ENCODE measurements at regions not wholly inside any gene's neighbourhood (a gene's known extent, or its start where the extent isn't known, plus 50 kb on each side); places are given as distances from the start of the nearest gene placed in this dataset.
A peak's percentile ranks its signal among the peaks of the same experiment; 100 is the strongest.

DNA sequence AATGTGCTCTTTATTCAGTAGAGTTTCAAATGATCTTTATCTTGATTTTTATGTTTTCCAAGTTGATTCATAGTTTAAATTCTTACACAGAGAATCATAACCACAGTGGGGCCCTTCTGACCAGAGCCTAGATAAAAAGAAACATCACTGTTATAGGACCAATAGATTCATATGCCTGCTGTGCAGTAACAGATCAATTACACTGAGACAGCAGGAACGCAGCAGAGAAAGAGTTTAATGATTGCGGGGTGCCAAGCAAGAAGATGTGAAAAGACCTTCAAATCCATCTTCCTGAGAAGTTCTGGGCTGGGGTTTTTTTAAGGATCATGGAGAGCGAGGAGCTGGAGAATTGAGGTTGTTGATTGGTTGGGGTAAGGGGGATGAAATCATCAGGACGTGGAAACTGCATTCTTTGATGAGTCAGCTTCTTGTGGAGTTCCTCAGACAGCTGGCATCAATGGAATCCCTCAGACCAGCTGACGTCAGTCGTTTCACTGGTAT is 346.6 kb downstream of the TBC1D4 start:
- H3K9me3 ChIP-seq, result no peaks in the 10 kb centered on the region
- H3K4me3 ChIP-seq, result no peak overlapping the region
- no peaks in the 10 kb centered on the region for H3K36me3 ChIP-seq (replicated peaks)
- H3K4me1 ChIP-seq, result no peaks in the 10 kb centered on the region
- no peaks in the 10 kb centered on the region for H3K27me3 ChIP-seq (ENCODE audit: low read depth)
- in situ Hi-C loops (cut with MboI; ENCODE audit: low sequenced_read_pairs), result no loop called here
- DNase-seq (ENCODE audit: low spot score in 2 of 2), result no peak

GRCh38 chr13:75132701-75133695 is 349.0 kb downstream of the TBC1D4 start:
- H3K4me3 ChIP-seq, result no peak overlapping the region
- H3K27me3 ChIP-seq (ENCODE audit: low read depth), result no peaks in the 10 kb centered on the region
- no peaks in the 10 kb centered on the region for H3K9me3 ChIP-seq
- in situ Hi-C loops (cut with MboI; ENCODE audit: low sequenced_read_pairs), result no loop called here
- no peaks in the 10 kb centered on the region for H3K4me1 ChIP-seq
- no peak for DNase-seq (ENCODE audit: low spot score in 2 of 2)
- H3K36me3 ChIP-seq (replicated peaks), result no peaks in the 10 kb centered on the region

DNA sequence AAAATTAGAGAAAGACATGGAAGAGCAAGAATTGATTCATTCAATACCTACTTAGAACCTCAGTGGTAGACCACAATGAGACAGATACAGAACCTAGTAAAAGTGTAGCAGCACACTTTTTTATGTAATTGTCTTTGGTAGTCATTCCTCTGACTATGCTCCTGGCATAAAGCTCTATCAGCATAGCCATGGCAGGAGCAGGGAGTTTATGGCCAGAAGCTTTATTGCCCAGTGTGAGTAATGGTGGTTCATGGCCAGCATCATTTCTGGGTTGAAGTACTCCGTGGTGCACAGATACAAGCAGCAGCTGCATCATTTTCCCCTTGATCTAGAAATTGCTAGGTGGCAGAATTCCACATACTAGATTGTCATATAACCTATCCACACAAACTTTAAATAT is 352.6 kb downstream of the TBC1D4 start:
- Histone ChIP-seq H3K27me3 (ENCODE audit: low read depth) (no peaks in the 10 kb centered on the region), H3K36me3 (replicated peaks) (no peaks in the 10 kb centered on the region), H3K4me3 (no peak overlapping the region), H3K4me1 (no peaks in the 10 kb centered on the region), H3K9me3 (no peaks in the 10 kb centered on the region)
- in situ Hi-C loops (cut with MboI; ENCODE audit: low sequenced_read_pairs), result no loop called here
- DNase-seq (ENCODE audit: low spot score in 2 of 2), result no peak

DNA sequence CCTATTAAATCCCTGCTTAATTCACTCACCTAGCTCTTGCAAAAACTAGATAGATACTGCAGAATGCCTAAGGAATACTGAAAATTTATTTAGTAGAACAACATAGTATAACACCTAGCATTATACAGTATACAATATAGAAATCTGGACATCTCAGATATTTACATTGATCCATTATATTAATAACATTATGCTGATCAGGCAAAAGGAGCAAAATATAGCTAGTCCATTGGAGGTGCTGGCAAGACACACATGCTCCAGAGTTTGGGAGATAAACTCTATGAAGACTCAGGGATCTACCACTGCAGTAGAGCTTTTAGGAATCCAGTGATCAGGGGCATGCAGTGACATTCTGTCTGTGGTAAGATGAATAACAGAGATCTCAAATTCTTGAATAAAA is 357.6 kb downstream of the TBC1D4 start:
- Histone ChIP-seq H3K4me1 (no peaks in the 10 kb centered on the region), H3K9me3 (no peaks in the 10 kb centered on the region), H3K36me3 (replicated peaks) (no peaks in the 10 kb centered on the region), H3K4me3 (no peak overlapping the region), H3K27me3 (ENCODE audit: low read depth) (0 out of 2 replicates have a peak, but pooled peaks cover 2% of the 10 kb centered on the region)
- in situ Hi-C loops (cut with MboI; ENCODE audit: low sequenced_read_pairs), result no loop called here
- DNase-seq (ENCODE audit: low spot score in 2 of 2), result no peak

DNA sequence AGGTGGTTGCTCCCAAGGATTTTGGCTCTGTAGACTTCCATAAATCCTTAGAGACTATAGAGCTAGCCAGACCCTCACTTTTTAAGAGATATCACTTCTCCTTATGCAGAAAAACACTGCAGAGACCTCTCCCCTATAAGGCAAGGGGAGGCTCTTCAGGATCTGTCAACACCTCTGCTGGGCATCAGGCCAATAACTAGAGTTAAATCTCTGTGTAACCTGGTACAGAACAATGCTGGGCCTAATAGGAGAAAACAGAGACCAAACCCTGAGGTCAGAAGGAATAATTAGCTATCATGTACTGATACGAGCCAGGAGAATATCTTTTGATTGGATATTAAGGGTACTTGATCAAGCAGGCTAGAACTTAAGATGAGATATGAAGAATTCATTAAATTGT is 358.5 kb downstream of the TBC1D4 start:
- H3K4me3 ChIP-seq, result no peak overlapping the region
- no peak for DNase-seq (ENCODE audit: low spot score in 2 of 2)
- H3K4me1 ChIP-seq, result no peaks in the 10 kb centered on the region
- H3K36me3 ChIP-seq (replicated peaks), result no peaks in the 10 kb centered on the region
- in situ Hi-C loops (cut with MboI; ENCODE audit: low sequenced_read_pairs), result no loop called here
- 0 out of 2 replicates have a peak, but pooled peaks cover 2% of the 10 kb centered on the region for H3K27me3 ChIP-seq (ENCODE audit: low read depth)
- H3K9me3 ChIP-seq, result no peaks in the 10 kb centered on the region

GRCh38 chr13:75120085-75120484 is 361.9 kb downstream of the TBC1D4 start:
- in situ Hi-C loops (cut with MboI; ENCODE audit: low sequenced_read_pairs), result no loop called here
- Histone ChIP-seq H3K4me1 (no peaks in the 10 kb centered on the region), H3K4me3 (no peak overlapping the region), H3K9me3 (no peaks in the 10 kb centered on the region), H3K27me3 (ENCODE audit: low read depth) (0 out of 2 replicates have a peak, but pooled peaks cover 2% of the 10 kb centered on the region), H3K36me3 (replicated peaks) (no peaks in the 10 kb centered on the region)
- DNase-seq (ENCODE audit: low spot score in 2 of 2), result no peak

DNA sequence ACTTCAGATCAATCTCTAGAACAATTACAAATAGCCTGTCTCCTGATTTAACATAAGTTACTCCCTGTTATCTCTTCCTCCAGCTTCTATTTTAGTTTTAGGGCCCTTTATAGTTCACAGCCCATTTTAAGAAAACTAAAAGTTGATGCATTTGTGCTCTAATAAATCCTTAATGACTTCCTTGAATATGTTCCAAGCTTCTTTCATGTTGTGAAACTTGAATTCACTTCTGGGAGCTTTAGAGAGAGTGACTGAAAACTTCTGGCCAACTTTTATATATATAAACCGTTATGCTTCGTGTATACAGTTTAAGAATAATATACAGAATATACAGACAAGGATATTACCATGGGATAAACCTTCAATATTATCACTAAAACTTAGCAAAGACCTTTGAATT is 366.8 kb downstream of the TBC1D4 start:
- no peak overlapping the region for H3K4me3 ChIP-seq
- H3K36me3 ChIP-seq (replicated peaks), result no peaks in the 10 kb centered on the region

DNA sequence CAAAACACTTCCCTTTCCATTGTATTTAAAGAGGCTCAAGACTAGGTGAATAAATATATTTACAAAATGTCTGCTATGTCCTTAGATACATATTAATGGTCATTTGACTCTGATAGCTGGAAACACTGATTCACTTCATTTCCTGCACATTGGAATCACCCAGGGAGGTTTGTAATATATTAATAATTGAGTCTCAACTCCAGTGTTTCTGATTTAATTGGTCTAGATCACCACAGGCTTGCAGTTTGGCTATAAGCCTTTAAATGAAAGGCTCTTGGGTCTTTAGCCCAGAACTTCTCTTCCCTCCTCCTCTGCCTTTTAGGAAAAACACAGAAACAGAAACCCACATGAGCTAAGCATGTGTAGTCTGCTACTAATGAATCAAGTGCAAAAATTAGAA is 378.0 kb downstream of the TBC1D4 start:
- Histone ChIP-seq H3K9me3 (no peaks in the 10 kb centered on the region), H3K4me3 (no peak overlapping the region), H3K36me3 (replicated peaks) (no peaks in the 10 kb centered on the region), H3K27me3 (ENCODE audit: low read depth) (no peaks in the 10 kb centered on the region), H3K4me1 (no peaks in the 10 kb centered on the region)
- no peak for DNase-seq (ENCODE audit: low spot score in 2 of 2)
- in situ Hi-C loops (cut with MboI; ENCODE audit: low sequenced_read_pairs), result no loop called here

More for the DNA sequence above, 366.8 kb downstream of the TBC1D4 start:
- no peak for DNase-seq (ENCODE audit: low spot score in 2 of 2)
- Histone ChIP-seq H3K4me1 (no peaks in the 10 kb centered on the region), H3K27me3 (ENCODE audit: low read depth) (0 out of 2 replicates have a peak, but pooled peaks cover 2% of the 10 kb centered on the region), H3K9me3 (no peaks in the 10 kb centered on the region)
- in situ Hi-C loops (cut with MboI; ENCODE audit: low sequenced_read_pairs), result no loop called here

DNA sequence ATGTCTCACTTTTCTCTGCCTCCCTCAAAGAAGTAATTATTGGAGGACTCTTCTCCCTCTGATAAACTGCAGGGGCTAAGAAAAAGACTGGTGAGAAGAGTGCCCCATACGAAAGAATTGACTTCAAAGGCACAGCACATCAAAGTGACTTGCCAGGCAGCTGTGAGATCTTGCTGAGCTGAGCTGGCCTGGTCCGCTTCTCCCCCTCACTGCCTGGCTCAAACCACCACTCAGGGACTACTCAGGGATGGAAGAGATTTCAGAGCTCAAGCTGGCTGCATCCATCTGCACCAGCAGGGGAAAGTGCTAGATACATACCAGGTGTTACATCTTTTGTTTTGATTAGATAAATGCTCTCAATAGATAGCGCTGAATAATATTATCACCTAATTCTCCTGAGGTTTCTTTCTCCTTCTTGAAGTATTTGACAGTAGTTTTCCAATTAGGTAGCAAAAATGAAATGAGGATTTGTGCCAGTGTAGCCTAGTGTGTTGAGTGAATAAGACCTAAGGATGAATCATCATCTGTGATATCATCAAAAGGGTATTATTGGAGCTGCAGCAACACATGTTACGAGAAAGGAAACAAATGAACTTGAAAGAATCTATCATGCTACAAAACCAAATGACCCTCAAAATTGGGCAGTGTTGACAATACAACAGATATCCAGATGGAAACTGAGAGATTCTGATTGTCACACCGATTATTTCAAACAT is 379.8 kb downstream of the TBC1D4 start:
- in situ Hi-C loops (cut with MboI; ENCODE audit: low sequenced_read_pairs), result no loop called here

DNA sequence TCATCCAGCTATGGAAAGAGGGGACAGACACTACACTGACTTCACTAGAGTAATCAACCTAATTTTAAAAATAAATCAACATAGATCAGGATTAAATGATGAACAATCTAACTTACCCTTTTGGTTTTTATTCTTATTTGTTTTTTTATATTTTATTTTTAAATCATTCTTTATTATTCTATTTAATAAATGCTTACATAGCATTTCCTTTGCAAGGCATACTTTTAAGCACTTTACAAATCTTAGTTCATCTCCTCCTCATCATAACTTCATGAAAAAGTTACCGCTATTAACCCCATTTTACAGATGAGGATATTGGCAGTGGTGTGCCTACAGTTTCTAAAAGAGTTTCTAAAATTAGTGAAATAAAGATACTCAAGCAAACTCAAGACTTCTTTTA is 380.6 kb downstream of the TBC1D4 start:
- in situ Hi-C loops (cut with MboI; ENCODE audit: low sequenced_read_pairs), result no loop called here

More for the DNA sequence above, 379.8 kb downstream of the TBC1D4 start:
- no peak for DNase-seq (ENCODE audit: low spot score in 2 of 2)
- Histone ChIP-seq H3K36me3 (replicated peaks) (no peaks in the 10 kb centered on the region), H3K27me3 (ENCODE audit: low read depth) (no peaks in the 10 kb centered on the region), H3K9me3 (no peaks in the 10 kb centered on the region), H3K4me1 (no peaks in the 10 kb centered on the region), H3K4me3 (no peak overlapping the region)

GRCh38 chr13:75092143-75092542 is 389.8 kb downstream of the TBC1D4 start:
- Histone ChIP-seq H3K36me3 (replicated peaks) (no peaks in the 10 kb centered on the region), H3K4me3 (no peak overlapping the region), H3K27me3 (ENCODE audit: low read depth) (no peaks in the 10 kb centered on the region), H3K9me3 (no peaks in the 10 kb centered on the region), H3K4me1 (peaks cover 2% of the 10 kb centered on the region; the same call in 1 of the 2 replicates)
- no peak for DNase-seq (ENCODE audit: low spot score in 2 of 2)
- in situ Hi-C loops (cut with MboI; ENCODE audit: low sequenced_read_pairs), result no loop called here

More for the DNA sequence above, 380.6 kb downstream of the TBC1D4 start:
- no peak for DNase-seq (ENCODE audit: low spot score in 2 of 2)
- no peaks in the 10 kb centered on the region for H3K27me3 ChIP-seq (ENCODE audit: low read depth)
- no peaks in the 10 kb centered on the region for H3K9me3 ChIP-seq
- no peak overlapping the region for H3K4me3 ChIP-seq
- no peaks in the 10 kb centered on the region for H3K4me1 ChIP-seq
- no peaks in the 10 kb centered on the region for H3K36me3 ChIP-seq (replicated peaks)

DNA sequence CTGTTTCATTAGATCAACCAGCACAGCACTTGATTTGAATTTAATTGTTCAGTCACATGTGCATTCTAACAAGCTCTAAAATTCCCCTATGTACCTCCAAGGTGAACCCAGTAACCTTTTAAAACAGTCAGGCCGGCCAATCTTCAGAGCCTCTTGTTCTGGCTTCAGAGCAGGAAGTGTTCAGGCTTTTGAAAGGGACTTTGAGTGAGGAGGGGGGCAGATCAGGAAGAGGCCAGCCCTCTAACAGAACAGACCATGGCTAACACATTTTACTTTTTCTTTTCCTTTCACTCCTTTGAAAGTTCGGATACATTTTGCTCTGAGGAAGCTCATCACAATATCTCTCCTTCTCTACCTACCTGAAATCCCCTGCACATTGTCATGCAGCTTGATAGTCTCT is 390.3 kb downstream of the TBC1D4 start:
- no peak for DNase-seq (ENCODE audit: low spot score in 2 of 2)
- no peaks in the 10 kb centered on the region for H3K36me3 ChIP-seq (replicated peaks)
- no peaks in the 10 kb centered on the region for H3K9me3 ChIP-seq
- peaks cover 2% of the 10 kb centered on the region; the same call in 1 of the 2 replicates for H3K4me1 ChIP-seq
- no peak overlapping the region for H3K4me3 ChIP-seq
- in situ Hi-C loops (cut with MboI; ENCODE audit: low sequenced_read_pairs), result no loop called here
- H3K27me3 ChIP-seq (ENCODE audit: low read depth), result no peaks in the 10 kb centered on the region

- in situ Hi-C loops (cut with MboI; ENCODE audit: low sequenced_read_pairs), result no loop called here
- no peaks in the 10 kb centered on the region for H3K9me3 ChIP-seq
- H3K4me3 ChIP-seq, result no peak overlapping the region
- H3K27me3 ChIP-seq (ENCODE audit: low read depth), result no peaks in the 10 kb centered on the region
- H3K36me3 ChIP-seq (replicated peaks), result no peaks in the 10 kb centered on the region
- H3K4me1 ChIP-seq, result peaks cover 2% of the 10 kb centered on the region; the same call in 1 of the 2 replicates
- DNase-seq (ENCODE audit: low spot score in 2 of 2), result peak; percentile 11 to 24
Observed at GRCh38 chr13:75090872-75091615, 390.9 kb downstream of the TBC1D4 start.
